ENCODE measurements at regions not wholly inside any gene's neighbourhood (a gene's known extent, or its start where the extent isn't known, plus 50 kb on each side); places are given as distances from the start of the nearest gene placed in this dataset.

- intact Hi-C loops (cut with DNase I) = no loop called here
- TF ChIP-seq CTCF (IDR thresholded peaks at IDR 0.05) (no peak), EP300 (IDR thresholded peaks at IDR 0.05) (no peak), POLR2A (IDR thresholded peaks at IDR 0.05) (no peak)
- Histone ChIP-seq H3K27ac (no peak overlapping the region), H3K4me1 (ENCODE audit: insufficient read depth) (no peaks in the 10 kb centered on the region), H3K9me3 (no peaks in the 10 kb centered on the region), H3K4me3 (no peak overlapping the region), H3K27me3 (no peaks in the 10 kb centered on the region), H3K36me3 (no peaks in the 10 kb centered on the region)
- 76 to 82% (median 76%) methylated on average over 22 of the region's 22 CpGs for WGBS, 3 donors
- DNase-seq = no peak
Measured at GRCh38 chr13:111584101-111584672, 263.7 kb downstream of the TEX29 start.

- H3K27me3 ChIP-seq = no peaks in the 10 kb centered on the region
- H3K4me1 ChIP-seq (ENCODE audit: insufficient read depth) = no peaks in the 10 kb centered on the region
- H3K36me3 ChIP-seq = no peaks in the 10 kb centered on the region
- intact Hi-C loops (cut with DNase I) = no loop called here
- no peaks in the 10 kb centered on the region for H3K9me3 ChIP-seq
- H3K4me3 ChIP-seq = no peak overlapping the region
- 78 to 84% (median 80%) methylated on average over 13 of the region's 13 CpGs for WGBS, 3 donors
- no peak for DNase-seq
- H3K27ac ChIP-seq = no peak overlapping the region
- no peak for TF ChIP-seq POLR2A (IDR thresholded peaks at IDR 0.05)
- TF ChIP-seq EP300 (IDR thresholded peaks at IDR 0.05) = no peak
- TF ChIP-seq CTCF (IDR thresholded peaks at IDR 0.05) = no peak
Measured at GRCh38 chr13:111584870-111585269, 264.4 kb downstream of the TEX29 start.

GRCh38 chr13:111586291-111586690 lies 265.8 kb downstream of the TEX29 start:
- Histone ChIP-seq H3K27ac (no peak overlapping the region), H3K27me3 (no peaks in the 10 kb centered on the region)
- no peak for TF ChIP-seq CTCF (IDR thresholded peaks at IDR 0.05)
- TF ChIP-seq POLR2A (IDR thresholded peaks at IDR 0.05) = no peak
- no peak for TF ChIP-seq EP300 (IDR thresholded peaks at IDR 0.05)

GRCh38 chr13:111587249-111587648 lies 266.8 kb downstream of the TEX29 start:
- TF ChIP-seq EP300 (IDR thresholded peaks at IDR 0.05) (no peak), POLR2A (IDR thresholded peaks at IDR 0.05) (no peak), CTCF (IDR thresholded peaks at IDR 0.05) (no peak)
- no peak for DNase-seq
- H3K27ac ChIP-seq = no peak overlapping the region
- H3K36me3 ChIP-seq = no peaks in the 10 kb centered on the region
- no peaks in the 10 kb centered on the region for H3K9me3 ChIP-seq
- no peak overlapping the region for H3K4me3 ChIP-seq
- 82 to 89% (median 84%) methylated on average over 14 of the region's 14 CpGs for WGBS, 3 donors
- no peaks in the 10 kb centered on the region for H3K4me1 ChIP-seq (ENCODE audit: insufficient read depth)
- no peaks in the 10 kb centered on the region for H3K27me3 ChIP-seq
- intact Hi-C loops (cut with DNase I) = no loop called here

More at GRCh38 chr13:111586291-111586690, 265.8 kb downstream of the TEX29 start:
- DNase-seq = no peak
- H3K4me3 ChIP-seq = no peak overlapping the region
- no peaks in the 10 kb centered on the region for H3K9me3 ChIP-seq
- intact Hi-C loops (cut with DNase I) = no loop called here
- no peaks in the 10 kb centered on the region for H3K4me1 ChIP-seq (ENCODE audit: insufficient read depth)
- H3K36me3 ChIP-seq = no peaks in the 10 kb centered on the region
- WGBS, 3 donors = 85 to 91% (median 86%) methylated on average over 27 of the region's 27 CpGs

All from ovary (tissue), 7 donors.